Activated CD4-positive, alpha-beta T cell treated with anti-CD3 and anti-CD28 coated beads, Interleukin-2, amount 10 ng/mL, durations not matched to agents 24 days and 14 days (primary cell): ENCODE measurements at regions not wholly inside any gene's neighbourhood (a gene's known extent, or its start where the extent isn't known, plus 50 kb on each side); places are given as distances from the start of the nearest gene placed in this dataset.

ENCODE experiments used
- DNase-seq: peaks from one replicate; pipeline ENCODE4 v3.0.0; 2022
- H3K27ac Mint-ChIP-seq: one replicate; pipeline ENCODE4 v1.8.0; 2022; ENCODE audit warnings: mild to moderate bottlenecking, mixed read lengths
- H3K27me3 Mint-ChIP-seq: one replicate; pipeline ENCODE4 v1.8.0; 2022; ENCODE audit warnings: mixed read lengths
- H3K36me3 Mint-ChIP-seq: one replicate; pipeline ENCODE4 v1.8.0; 2022; ENCODE audit warnings: low read depth, mild to moderate bottlenecking, mixed read lengths
- H3K4me1 Mint-ChIP-seq: one replicate; pipeline ENCODE4 v1.8.0; 2021; ENCODE audit warnings: mixed read lengths
- H3K4me3 Mint-ChIP-seq: one replicate; pipeline ENCODE4 v1.8.0; 2022; ENCODE audit warnings: mild to moderate bottlenecking, moderate library complexity, mixed read lengths
- H3K9me3 Mint-ChIP-seq: one replicate; pipeline ENCODE4 v1.8.0; 2021; ENCODE audit warnings: mixed read lengths
- intact Hi-C: fragments of 100-400 bp; cut with micrococcal nuclease; formaldehyde crosslinking; loops from one replicate; pipeline ENCODE4 v1.15.1; 2023

- H3K36me3 Mint-ChIP-seq: no peaks in the 10 kb centered on the region
- no peak overlapping the region for H3K27ac Mint-ChIP-seq
- H3K4me1 Mint-ChIP-seq: no peaks in the 10 kb centered on the region
- no peaks in the 10 kb centered on the region for H3K9me3 Mint-ChIP-seq
- no peak overlapping the region for H3K4me3 Mint-ChIP-seq
- H3K27me3 Mint-ChIP-seq: peaks cover 3% of the 10 kb centered on the region
- intact Hi-C loops: loop anchor here (5.0 kb wide), 1 partner anchor 597 kb away; no protein-coding TSS in a partner anchor
- DNase-seq: peak; percentile 43
Measured at GRCh38 chr10:111209692-111210091, 132.9 kb downstream of the ADRA2A start.

DNA sequence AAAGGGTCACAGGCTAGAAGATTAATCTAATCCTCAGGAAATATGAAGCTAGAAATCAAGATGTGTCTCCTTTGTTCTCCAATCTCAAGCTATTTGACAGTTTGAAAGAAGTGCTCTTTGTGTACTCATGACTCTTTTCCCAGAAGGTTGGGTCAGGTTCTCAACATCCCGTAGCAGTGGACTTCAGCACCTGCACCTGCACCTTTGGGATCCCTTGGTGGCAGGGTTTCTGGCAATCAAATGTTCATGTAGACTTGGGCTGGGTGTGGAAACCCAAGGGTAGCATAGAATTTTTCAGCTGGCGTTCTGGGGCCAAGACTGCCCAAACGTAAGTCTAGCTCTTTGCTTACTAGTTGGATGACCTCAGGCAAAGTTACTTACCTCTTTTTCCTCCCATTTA lies 134.4 kb downstream of the ADRA2A start:
- no peak overlapping the region for H3K4me3 Mint-ChIP-seq
- H3K4me1 Mint-ChIP-seq: no peaks in the 10 kb centered on the region
- intact Hi-C loops: no loop called here
- H3K9me3 Mint-ChIP-seq: no peaks in the 10 kb centered on the region
- no peak overlapping the region for H3K27ac Mint-ChIP-seq
- DNase-seq: no peak
- H3K36me3 Mint-ChIP-seq: no peaks in the 10 kb centered on the region
- peaks cover 3% of the 10 kb centered on the region for H3K27me3 Mint-ChIP-seq

GRCh38 chr10:111211706-111212105 lies 134.9 kb downstream of the ADRA2A start:
- no peaks in the 10 kb centered on the region for H3K9me3 Mint-ChIP-seq
- H3K4me1 Mint-ChIP-seq: no peaks in the 10 kb centered on the region
- intact Hi-C loops: no loop called here
- no peaks in the 10 kb centered on the region for H3K36me3 Mint-ChIP-seq
- no peak overlapping the region for H3K4me3 Mint-ChIP-seq
- peaks cover 3% of the 10 kb centered on the region for H3K27me3 Mint-ChIP-seq
- H3K27ac Mint-ChIP-seq: no peak overlapping the region
- DNase-seq: no peak

- Mint-ChIP-seq H3K36me3 (no peaks in the 10 kb centered on the region), H3K27ac (no peak overlapping the region), H3K9me3 (no peaks in the 10 kb centered on the region), H3K27me3 (peaks cover 13% of the 10 kb centered on the region), H3K4me3 (no peak overlapping the region), H3K4me1 (no peaks in the 10 kb centered on the region)
- intact Hi-C loops: no loop called here
- DNase-seq: no peak
Measured at GRCh38 chr10:111221682-111222480, 145.1 kb downstream of the ADRA2A start.

- no peak for DNase-seq
- Mint-ChIP-seq H3K9me3 (no peaks in the 10 kb centered on the region), H3K27ac (no peak overlapping the region), H3K36me3 (no peaks in the 10 kb centered on the region), H3K27me3 (peaks cover 10% of the 10 kb centered on the region), H3K4me1 (no peaks in the 10 kb centered on the region), H3K4me3 (no peak overlapping the region)
- intact Hi-C loops: no loop called here
Measured at GRCh38 chr10:111222961-111223360, 146.1 kb downstream of the ADRA2A start.

GRCh38 chr10:111231779-111232178 lies 154.9 kb downstream of the ADRA2A start:
- H3K9me3 Mint-ChIP-seq: peaks cover 5% of the 10 kb centered on the region
- no peak for DNase-seq
- no peaks in the 10 kb centered on the region for H3K4me1 Mint-ChIP-seq
- H3K27me3 Mint-ChIP-seq: peaks cover 3% of the 10 kb centered on the region
- no peaks in the 10 kb centered on the region for H3K36me3 Mint-ChIP-seq
- H3K27ac Mint-ChIP-seq: no peak overlapping the region
- intact Hi-C loops: no loop called here
- no peak overlapping the region for H3K4me3 Mint-ChIP-seq

DNA sequence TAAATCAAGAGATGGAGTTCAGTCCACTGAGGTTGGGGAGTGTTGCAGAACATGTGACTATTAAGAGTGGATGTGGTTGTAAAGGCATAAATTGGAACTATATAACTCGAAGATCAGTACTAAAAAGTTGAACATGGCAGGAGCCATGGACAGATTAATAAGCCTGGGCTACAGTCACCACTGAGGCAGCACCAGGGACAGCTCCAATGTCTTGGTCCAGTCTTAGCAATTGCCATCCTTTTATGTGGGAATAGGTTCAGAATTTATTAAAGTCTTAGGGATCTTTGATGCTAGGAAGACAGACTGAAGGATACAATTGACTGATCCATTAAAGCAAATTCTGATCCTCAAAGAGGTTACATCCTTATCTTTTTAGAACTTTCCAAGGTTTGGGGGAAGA lies 156.6 kb downstream of the ADRA2A start:
- no peak for DNase-seq
- intact Hi-C loops: no loop called here
- H3K9me3 Mint-ChIP-seq: peaks cover 2% of the 10 kb centered on the region

DNA sequence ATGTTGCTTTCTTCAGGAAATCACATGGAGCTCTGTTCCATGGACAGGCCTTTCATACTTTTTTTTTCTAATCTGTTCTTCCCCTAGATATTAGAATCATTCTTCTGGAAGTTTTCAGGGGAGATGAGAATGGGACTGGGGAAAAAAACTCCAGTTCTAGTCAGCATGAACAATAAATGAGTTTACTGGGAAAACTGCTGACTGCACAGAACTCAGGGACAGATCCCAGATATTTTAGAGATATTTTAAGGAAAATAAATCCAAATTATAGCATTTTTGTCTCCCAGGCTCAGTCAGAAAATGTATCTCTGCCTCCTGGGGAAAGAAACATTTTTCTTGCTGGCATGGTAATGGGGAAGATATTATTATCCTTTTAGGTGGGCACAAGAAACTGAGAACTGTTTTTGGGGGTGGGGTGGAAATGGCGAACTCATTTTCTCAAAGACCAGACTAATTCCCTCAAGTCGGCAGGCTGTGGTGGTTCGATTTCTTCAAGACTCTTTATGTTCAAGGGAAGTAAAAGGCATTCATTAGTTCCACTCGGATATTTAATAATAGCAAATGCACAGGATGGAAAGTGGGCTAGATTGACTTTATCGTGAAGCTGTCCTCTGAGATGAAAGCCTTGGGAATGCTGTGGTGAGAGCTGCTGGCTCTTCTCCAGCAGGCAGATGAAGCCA lies 157.5 kb downstream of the ADRA2A start:
- H3K4me3 Mint-ChIP-seq: no peak overlapping the region
- intact Hi-C loops: no loop called here
- no peaks in the 10 kb centered on the region for H3K36me3 Mint-ChIP-seq
- no peak for DNase-seq
- no peak overlapping the region for H3K27ac Mint-ChIP-seq
- peaks cover 3% of the 10 kb centered on the region for H3K27me3 Mint-ChIP-seq
- no peaks in the 10 kb centered on the region for H3K4me1 Mint-ChIP-seq
- no peaks in the 10 kb centered on the region for H3K9me3 Mint-ChIP-seq

More for the DNA sequence above, 156.6 kb downstream of the ADRA2A start:
- peaks cover 3% of the 10 kb centered on the region for H3K27me3 Mint-ChIP-seq
- H3K36me3 Mint-ChIP-seq: no peaks in the 10 kb centered on the region
- H3K27ac Mint-ChIP-seq: no peak overlapping the region
- no peaks in the 10 kb centered on the region for H3K4me1 Mint-ChIP-seq
- no peak overlapping the region for H3K4me3 Mint-ChIP-seq

DNA sequence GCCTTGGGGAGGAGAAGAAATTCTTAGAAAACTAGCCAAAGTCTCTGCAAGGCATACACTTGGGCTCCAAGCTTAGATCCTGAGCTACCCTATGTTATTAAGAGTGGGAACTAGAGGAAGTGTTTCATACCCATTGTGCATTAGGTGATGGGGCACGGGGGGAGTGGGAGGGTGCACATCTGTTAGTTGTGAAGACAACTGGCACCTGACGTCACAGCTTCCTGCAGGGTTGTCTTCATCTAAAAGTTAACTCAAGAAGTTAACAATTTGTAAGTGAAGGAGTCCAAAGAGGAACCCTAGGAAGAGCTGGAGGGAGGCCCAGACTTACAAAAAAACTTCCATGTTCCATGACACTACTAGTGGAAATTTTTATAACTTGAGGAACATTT lies 158.1 kb downstream of the ADRA2A start:
- Mint-ChIP-seq H3K27ac (no peak overlapping the region), H3K4me1 (no peaks in the 10 kb centered on the region), H3K9me3 (no peaks in the 10 kb centered on the region), H3K36me3 (no peaks in the 10 kb centered on the region), H3K4me3 (no peak overlapping the region), H3K27me3 (peaks cover 4% of the 10 kb centered on the region)
- intact Hi-C loops: no loop called here
- no peak for DNase-seq

DNA sequence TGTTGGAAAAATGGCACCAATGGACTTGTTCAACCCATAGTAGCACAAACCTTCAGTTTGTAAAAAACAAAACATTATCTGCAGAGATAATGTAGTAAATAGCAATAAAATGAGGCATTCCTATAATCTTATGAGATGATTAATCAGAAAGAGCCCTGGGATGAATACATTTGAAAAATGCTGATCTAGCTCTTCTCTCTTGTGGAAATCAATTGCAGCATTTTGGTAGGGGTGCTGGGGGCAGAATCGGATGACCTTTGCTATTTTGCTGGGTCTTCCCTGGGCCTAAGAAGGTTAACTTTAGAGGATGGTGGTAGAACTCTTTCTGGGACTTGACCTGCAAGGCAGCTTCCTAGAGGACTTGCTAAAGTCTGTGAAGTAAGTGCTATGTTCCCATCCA lies 163.5 kb downstream of the ADRA2A start:
- Mint-ChIP-seq H3K36me3 (no peaks in the 10 kb centered on the region), H3K4me3 (no peak overlapping the region), H3K4me1 (no peaks in the 10 kb centered on the region), H3K27me3 (peaks cover 7% of the 10 kb centered on the region), H3K9me3 (no peaks in the 10 kb centered on the region), H3K27ac (no peak overlapping the region)
- intact Hi-C loops: no loop called here
- peak; percentile 49 for DNase-seq

GRCh38 chr10:111243126-111243525 lies 166.3 kb downstream of the ADRA2A start:
- intact Hi-C loops: no loop called here
- no peak for DNase-seq
- H3K27ac Mint-ChIP-seq: no peak overlapping the region
- H3K9me3 Mint-ChIP-seq: no peaks in the 10 kb centered on the region
- no peaks in the 10 kb centered on the region for H3K36me3 Mint-ChIP-seq
- H3K4me1 Mint-ChIP-seq: no peaks in the 10 kb centered on the region
- peaks cover 4% of the 10 kb centered on the region for H3K27me3 Mint-ChIP-seq
- no peak overlapping the region for H3K4me3 Mint-ChIP-seq

DNA sequence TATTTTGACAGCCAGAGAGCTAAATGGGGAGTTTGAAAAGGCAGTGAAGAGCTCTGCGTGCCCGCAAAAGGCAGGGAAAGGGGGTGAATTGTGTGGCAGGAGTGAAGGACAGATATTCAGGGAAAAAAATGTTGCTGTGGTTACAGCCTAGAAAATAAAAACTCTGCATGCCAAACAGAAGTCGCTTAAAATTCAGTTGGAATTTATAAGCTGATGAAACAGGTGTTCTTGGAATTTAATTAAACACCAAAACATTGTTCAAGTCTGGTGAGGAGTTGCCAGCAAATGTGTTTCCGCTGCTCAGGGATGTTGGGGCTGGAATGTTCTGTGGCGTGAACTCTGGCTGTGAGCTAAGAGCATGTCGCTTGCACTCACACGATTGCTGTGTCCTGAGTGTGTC lies 169.3 kb downstream of the ADRA2A start:
- H3K36me3 Mint-ChIP-seq: no peaks in the 10 kb centered on the region
- H3K4me3 Mint-ChIP-seq: no peak overlapping the region
- no peak for DNase-seq
- no peaks in the 10 kb centered on the region for H3K9me3 Mint-ChIP-seq
- H3K27me3 Mint-ChIP-seq: peaks cover 3% of the 10 kb centered on the region
- H3K27ac Mint-ChIP-seq: no peak overlapping the region
- intact Hi-C loops: no loop called here
- no peaks in the 10 kb centered on the region for H3K4me1 Mint-ChIP-seq

GRCh38 chr10:111246814-111247452 lies 170.1 kb downstream of the ADRA2A start:
- Mint-ChIP-seq H3K36me3 (no peaks in the 10 kb centered on the region), H3K4me3 (no peak overlapping the region), H3K9me3 (no peaks in the 10 kb centered on the region), H3K4me1 (no peaks in the 10 kb centered on the region), H3K27ac (no peak overlapping the region), H3K27me3 (peaks cover 5% of the 10 kb centered on the region)
- DNase-seq: no peak
- intact Hi-C loops: no loop called here

DNA sequence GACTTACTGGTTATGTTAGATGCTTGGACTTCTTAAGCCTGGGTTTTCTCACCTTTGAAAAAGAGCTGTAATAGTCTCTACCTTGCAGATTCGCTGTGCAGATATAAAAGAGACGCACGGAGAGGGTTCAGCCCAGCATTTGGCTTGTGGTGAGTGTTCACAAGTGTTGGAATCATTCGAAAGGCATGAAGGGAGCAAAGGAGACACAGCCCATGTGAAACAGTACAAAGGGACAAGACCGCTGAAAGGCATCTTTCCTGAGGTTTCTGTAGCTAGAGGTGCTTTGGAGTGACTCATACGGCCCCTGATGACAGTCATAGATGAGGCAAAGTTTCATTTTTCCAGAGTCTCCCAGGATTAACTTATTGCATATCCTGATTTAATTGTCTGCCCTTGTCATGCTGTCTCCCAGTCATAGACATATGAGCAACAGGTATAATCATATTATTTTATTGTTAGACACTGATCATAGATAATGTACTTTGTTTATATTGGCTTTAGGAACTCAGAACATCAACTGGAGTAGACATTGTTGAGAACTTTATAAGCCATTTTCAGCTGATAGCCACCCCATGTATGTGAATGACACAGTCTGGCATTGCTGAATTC lies 171.1 kb downstream of the ADRA2A start:
- no peaks in the 10 kb centered on the region for H3K36me3 Mint-ChIP-seq
- H3K27me3 Mint-ChIP-seq: peaks cover 5% of the 10 kb centered on the region
- H3K4me3 Mint-ChIP-seq: no peak overlapping the region
- H3K27ac Mint-ChIP-seq: no peak overlapping the region
- H3K9me3 Mint-ChIP-seq: no peaks in the 10 kb centered on the region
- intact Hi-C loops: no loop called here
- no peak for DNase-seq
- H3K4me1 Mint-ChIP-seq: no peaks in the 10 kb centered on the region
